Smooth muscle cell (in vitro differentiated cells): ENCODE measurements at regions not wholly inside any gene's neighbourhood (a gene's known extent, or its start where the extent isn't known, plus 50 kb on each side); places are given as distances from the start of the nearest gene placed in this dataset.

Experiments used
- DNase-seq: peaks from one replicate; lab custom pipeline; 2025; ENCODE audit not compliant: unreplicated experiment; lab: John Stamatoyannopoulos, UW
- H2AFZ ChIP-seq: fragments of 200-600 bp; sonication (generic); 2 replicates; pipeline ENCODE4 v1.6.0; 2016; ENCODE audit warnings: antibody characterized with exemption, low read depth, mild to moderate bottlenecking
- H3F3A ChIP-seq: fragments of 200-600 bp; sonication (generic); 2 replicates; pipeline ENCODE4 v1.6.0; 2017; ENCODE audit warnings: antibody characterized with exemption, low read depth
- H3K27ac ChIP-seq: fragments of 200-600 bp; sonication (generic); 2 replicates; pipeline ENCODE4 v1.5.1; 2016; ENCODE audit warnings: low read depth, mild to moderate bottlenecking
- H3K27me3 ChIP-seq: fragments of 200-600 bp; sonication (generic); 2 replicates; pipeline ENCODE4 v1.6.1; 2016; ENCODE audit warnings: low read depth, mild to moderate bottlenecking
- H3K36me3 ChIP-seq: fragments of 200-600 bp; sonication (generic); 2 replicates; pipeline ENCODE4 v1.5.1; 2016; ENCODE audit warnings: low read depth
- H3K4me1 ChIP-seq: fragments of 200-600 bp; sonication (generic); 2 replicates; pipeline ENCODE4 v1.5.1; 2016; ENCODE audit warnings: low read depth
- H3K4me2 ChIP-seq: fragments of 200-600 bp; sonication (generic); 2 replicates; pipeline ENCODE4 v1.6.0; 2016; ENCODE audit warnings: mild to moderate bottlenecking
- H3K4me3 ChIP-seq: fragments of 200-600 bp; sonication (generic); 2 replicates; pipeline ENCODE4 v1.5.1; 2016; ENCODE audit warnings: mild to moderate bottlenecking
- H3K79me2 ChIP-seq: fragments of 200-600 bp; sonication (generic); 2 replicates; pipeline ENCODE4 v1.6.0; 2016; ENCODE audit warnings: low read depth, mild to moderate bottlenecking
- H3K9ac ChIP-seq: fragments of 200-600 bp; sonication (generic); 2 replicates; pipeline ENCODE4 v1.6.0; 2016; ENCODE audit warnings: low read depth
- H3K9me3 ChIP-seq: fragments of 200-600 bp; sonication (generic); replicated peaks from 2 replicates; pipeline ENCODE4 v1.5.1; 2016; ENCODE audit warnings: low read depth
- H4K20me1 ChIP-seq: fragments of 200-600 bp; sonication (generic); 2 replicates; pipeline ENCODE4 v1.6.0; 2016; ENCODE audit warnings: low read depth
- WGBS: methylation state at CpG from one replicate; pipeline ENCODE4 v1.1.7; 2016; ENCODE audit warnings: low lambda C conversion rate; 5-methylcytosine and 5-hydroxymethylcytosine counted together
- TF ChIP-seq, protein P1 (sequence below): fragments of 200-600 bp; sonication (generic); IDR thresholded peaks from 2 replicates; pipeline ENCODE4 v1.5.1; 2017; ENCODE audit warnings: borderline replicate concordance, mild to moderate bottlenecking, antibody characterized with exemption; ENCODE audit not compliant: insufficient read depth, poor library complexity, severe bottlenecking

DNA sequence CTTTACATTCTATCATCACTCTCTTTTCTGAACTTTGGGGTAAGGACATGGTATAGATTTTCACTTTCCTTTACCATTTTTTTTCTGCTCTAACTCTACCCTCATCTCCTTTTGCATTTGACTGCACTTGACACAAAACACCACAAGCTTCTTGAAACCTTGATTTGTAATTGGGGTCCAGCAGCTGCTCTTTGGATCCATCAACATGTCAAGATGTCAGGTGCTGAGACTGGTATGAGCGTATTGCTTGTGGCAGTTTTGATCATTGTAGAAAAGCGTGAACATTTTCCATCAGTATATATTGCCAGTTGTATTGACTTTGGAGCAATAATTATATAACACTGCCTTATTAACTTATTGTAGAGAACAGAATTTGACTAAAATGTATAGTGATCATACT, 838.6 kb downstream of the TRHDE start:
- WGBS, result 96% methylated on average over 2 of the region's 2 CpGs
- Histone ChIP-seq H3F3A (no peaks in the 10 kb centered on the region), H3K9me3 (no peaks in the 10 kb centered on the region), H3K36me3 (no peaks in the 10 kb centered on the region), H3K4me1 (no peaks in the 10 kb centered on the region), H3K27ac (no peak overlapping the region), H3K4me2 (no peak overlapping the region), H3K79me2 (no peaks in the 10 kb centered on the region), H3K27me3 (no peaks in the 10 kb centered on the region), H3K4me3 (no peak overlapping the region), H2AFZ (no peak overlapping the region), H4K20me1 (no peaks in the 10 kb centered on the region), H3K9ac (no peak overlapping the region)
- no peak for DNase-seq
- TF ChIP-seq, protein P1, sequence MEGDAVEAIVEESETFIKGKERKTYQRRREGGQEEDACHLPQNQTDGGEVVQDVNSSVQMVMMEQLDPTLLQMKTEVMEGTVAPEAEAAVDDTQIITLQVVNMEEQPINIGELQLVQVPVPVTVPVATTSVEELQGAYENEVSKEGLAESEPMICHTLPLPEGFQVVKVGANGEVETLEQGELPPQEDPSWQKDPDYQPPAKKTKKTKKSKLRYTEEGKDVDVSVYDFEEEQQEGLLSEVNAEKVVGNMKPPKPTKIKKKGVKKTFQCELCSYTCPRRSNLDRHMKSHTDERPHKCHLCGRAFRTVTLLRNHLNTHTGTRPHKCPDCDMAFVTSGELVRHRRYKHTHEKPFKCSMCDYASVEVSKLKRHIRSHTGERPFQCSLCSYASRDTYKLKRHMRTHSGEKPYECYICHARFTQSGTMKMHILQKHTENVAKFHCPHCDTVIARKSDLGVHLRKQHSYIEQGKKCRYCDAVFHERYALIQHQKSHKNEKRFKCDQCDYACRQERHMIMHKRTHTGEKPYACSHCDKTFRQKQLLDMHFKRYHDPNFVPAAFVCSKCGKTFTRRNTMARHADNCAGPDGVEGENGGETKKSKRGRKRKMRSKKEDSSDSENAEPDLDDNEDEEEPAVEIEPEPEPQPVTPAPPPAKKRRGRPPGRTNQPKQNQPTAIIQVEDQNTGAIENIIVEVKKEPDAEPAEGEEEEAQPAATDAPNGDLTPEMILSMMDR, result no peak

- Histone ChIP-seq H2AFZ (no peak overlapping the region), H3K27ac (no peak overlapping the region), H3K4me3 (no peak overlapping the region), H4K20me1 (no peaks in the 10 kb centered on the region), H3K9me3 (no peaks in the 10 kb centered on the region), H3K9ac (no peak overlapping the region), H3K4me1 (no peaks in the 10 kb centered on the region), H3K79me2 (no peaks in the 10 kb centered on the region), H3K4me2 (no peak overlapping the region), H3F3A (no peaks in the 10 kb centered on the region), H3K27me3 (no peaks in the 10 kb centered on the region), H3K36me3 (no peaks in the 10 kb centered on the region)
- 93% methylated on average over 4 of the region's 4 CpGs for WGBS
- TF ChIP-seq, protein P1, result no peak
- DNase-seq, result no peak
These were observed 840.1 kb downstream of the TRHDE start for GRCh38 chr12:73112035-73112816.

DNA sequence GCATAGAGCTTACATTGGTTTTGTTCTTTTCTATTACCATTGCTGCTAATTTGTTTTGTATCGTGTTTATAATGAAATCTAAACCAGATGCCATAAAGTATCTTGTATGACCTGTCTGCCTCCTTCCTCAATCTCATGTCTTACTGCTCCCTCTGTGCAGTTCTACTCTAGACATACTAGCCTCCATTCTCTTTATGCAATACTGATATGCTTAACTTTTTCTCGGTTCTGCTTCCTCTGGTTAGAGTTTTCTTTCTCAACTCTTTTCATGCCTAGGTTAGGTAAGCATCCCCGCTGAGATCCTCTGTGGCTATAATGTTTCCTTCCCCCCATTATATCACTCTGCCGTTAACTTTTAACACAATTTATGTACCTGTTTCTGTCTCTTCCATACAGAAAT, 852.3 kb downstream of the TRHDE start:
- no peaks in the 10 kb centered on the region for H3K4me1 ChIP-seq
- DNase-seq, result no peak
- H3K36me3 ChIP-seq, result no peaks in the 10 kb centered on the region
- H3F3A ChIP-seq, result no peaks in the 10 kb centered on the region
- no peak overlapping the region for H3K27ac ChIP-seq
- no peak overlapping the region for H3K4me3 ChIP-seq
- H3K79me2 ChIP-seq, result no peaks in the 10 kb centered on the region
- TF ChIP-seq, protein P1, result no peak
- H3K9me3 ChIP-seq, result no peaks in the 10 kb centered on the region
- WGBS, result 86% methylated on average over 4 of the region's 4 CpGs
- H2AFZ ChIP-seq, result peak overlapping the region; percentile 46
- no peaks in the 10 kb centered on the region for H4K20me1 ChIP-seq
- no peak overlapping the region for H3K4me2 ChIP-seq
- no peaks in the 10 kb centered on the region for H3K27me3 ChIP-seq
- H3K9ac ChIP-seq, result no peak overlapping the region

DNA sequence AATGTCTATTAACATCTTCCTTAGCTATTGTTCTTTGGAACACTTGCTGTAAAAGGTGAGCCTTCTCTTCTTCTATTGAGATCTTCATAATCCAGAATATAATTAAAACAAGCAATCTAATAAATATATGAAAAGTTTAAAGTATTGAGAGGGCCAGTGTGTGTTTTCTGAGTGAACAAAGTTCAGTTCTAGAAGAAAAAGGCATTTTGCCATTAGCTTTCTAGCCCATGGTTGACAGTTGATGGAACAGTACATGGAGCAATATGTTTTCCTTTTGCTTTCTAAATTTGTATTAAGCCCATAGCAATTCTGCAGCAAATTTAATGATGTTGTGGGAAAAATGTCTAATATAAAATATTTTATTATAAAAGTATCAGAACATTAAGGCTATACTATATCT, 853.0 kb downstream of the TRHDE start:
- H4K20me1 ChIP-seq, result no peaks in the 10 kb centered on the region
- no peaks in the 10 kb centered on the region for H3K9me3 ChIP-seq
- H3K9ac ChIP-seq, result no peak overlapping the region
- no peaks in the 10 kb centered on the region for H3K79me2 ChIP-seq
- DNase-seq, result no peak
- no peaks in the 10 kb centered on the region for H3K27me3 ChIP-seq
- H3K4me3 ChIP-seq, result no peak overlapping the region
- H3K4me1 ChIP-seq, result no peaks in the 10 kb centered on the region
- TF ChIP-seq, protein P1, result no peak
- H3K27ac ChIP-seq, result no peak overlapping the region
- no peak overlapping the region for H3K4me2 ChIP-seq
- H3K36me3 ChIP-seq, result no peaks in the 10 kb centered on the region
- H3F3A ChIP-seq, result no peaks in the 10 kb centered on the region
- no peak overlapping the region for H2AFZ ChIP-seq
